ENCODE measurements at regions not wholly inside any gene's neighbourhood (a gene's known extent, or its start where the extent isn't known, plus 50 kb on each side); places are given as distances from the start of the nearest gene placed in this dataset.

DNA sequence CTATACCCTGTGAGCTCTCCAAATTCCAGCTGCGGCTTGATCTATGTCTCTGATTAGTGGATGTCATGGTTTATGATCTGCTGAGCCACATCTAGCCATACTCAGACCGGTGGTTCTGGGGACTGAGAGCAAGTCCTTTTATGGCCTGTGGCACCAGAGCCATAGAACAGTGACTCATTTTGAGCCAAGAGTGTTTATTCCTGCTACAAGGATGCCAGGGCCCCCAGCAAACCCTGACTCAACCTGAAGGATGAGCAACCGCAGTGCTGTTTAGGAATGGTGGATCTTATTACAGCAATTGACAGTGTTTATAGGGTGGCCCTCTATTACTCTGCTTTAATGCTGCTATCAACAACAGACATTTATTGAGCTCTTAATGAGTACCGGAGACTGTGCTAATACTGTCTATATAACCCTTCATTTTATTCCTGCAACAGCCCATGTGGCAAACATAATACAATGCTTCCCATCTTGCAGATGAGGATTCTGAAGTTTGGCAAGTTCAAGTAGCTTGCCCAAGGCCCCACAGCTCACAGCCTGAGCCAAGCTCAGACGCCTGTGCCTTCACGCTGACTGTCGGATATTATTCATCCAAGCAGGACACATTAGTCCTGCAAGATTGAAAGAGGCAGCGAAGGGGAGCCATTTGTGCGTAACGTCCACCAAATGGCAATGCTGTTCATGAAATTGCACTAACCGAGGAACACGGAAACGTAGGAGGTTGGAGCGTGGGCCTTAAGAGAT, 273.6 kb upstream of the PWP1 start:
- Mint-ChIP-seq H3K4me1 (ENCODE audit: unreplicated experiment) (peaks cover 13% of the 10 kb centered on the region), H3K4me3 (no peak overlapping the region), H3K36me3 (peaks cover 3% of the 10 kb centered on the region), H3K27me3 (no peaks in the 10 kb centered on the region), H3K9me3 (no peaks in the 10 kb centered on the region), H3K27ac (no peak overlapping the region)
- TF ChIP-seq, protein P1, sequence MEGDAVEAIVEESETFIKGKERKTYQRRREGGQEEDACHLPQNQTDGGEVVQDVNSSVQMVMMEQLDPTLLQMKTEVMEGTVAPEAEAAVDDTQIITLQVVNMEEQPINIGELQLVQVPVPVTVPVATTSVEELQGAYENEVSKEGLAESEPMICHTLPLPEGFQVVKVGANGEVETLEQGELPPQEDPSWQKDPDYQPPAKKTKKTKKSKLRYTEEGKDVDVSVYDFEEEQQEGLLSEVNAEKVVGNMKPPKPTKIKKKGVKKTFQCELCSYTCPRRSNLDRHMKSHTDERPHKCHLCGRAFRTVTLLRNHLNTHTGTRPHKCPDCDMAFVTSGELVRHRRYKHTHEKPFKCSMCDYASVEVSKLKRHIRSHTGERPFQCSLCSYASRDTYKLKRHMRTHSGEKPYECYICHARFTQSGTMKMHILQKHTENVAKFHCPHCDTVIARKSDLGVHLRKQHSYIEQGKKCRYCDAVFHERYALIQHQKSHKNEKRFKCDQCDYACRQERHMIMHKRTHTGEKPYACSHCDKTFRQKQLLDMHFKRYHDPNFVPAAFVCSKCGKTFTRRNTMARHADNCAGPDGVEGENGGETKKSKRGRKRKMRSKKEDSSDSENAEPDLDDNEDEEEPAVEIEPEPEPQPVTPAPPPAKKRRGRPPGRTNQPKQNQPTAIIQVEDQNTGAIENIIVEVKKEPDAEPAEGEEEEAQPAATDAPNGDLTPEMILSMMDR (conservative IDR thresholded peaks at IDR 0.05) = no peak
- DNase-seq (ENCODE audit: extremely low spot score, unreplicated experiment) = no peak

DNA sequence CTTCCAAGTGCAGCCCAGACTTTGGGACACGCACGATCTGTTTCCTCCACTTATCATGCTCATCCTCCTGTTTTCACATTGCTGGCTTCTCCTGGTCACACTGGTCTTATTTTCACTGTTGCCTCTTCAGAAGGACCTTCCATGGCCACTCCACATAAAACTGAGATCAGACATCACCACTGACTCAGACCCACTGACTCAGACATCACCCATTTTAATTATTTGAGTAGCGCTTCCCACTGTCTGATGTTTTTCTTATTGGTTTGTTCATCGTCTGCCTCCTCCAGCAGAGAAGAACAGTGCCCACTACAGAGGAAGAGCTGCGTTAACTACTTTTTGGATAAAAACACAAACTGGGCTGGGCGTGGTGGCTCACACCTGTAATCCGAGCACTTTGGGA, 270.5 kb upstream of the PWP1 start:
- Mint-ChIP-seq H3K9me3 (peaks cover 5% of the 10 kb centered on the region), H3K4me1 (ENCODE audit: unreplicated experiment) (peaks cover 4% of the 10 kb centered on the region), H3K27me3 (no peaks in the 10 kb centered on the region), H3K4me3 (no peak overlapping the region), H3K27ac (no peak overlapping the region), H3K36me3 (peaks cover 8% of the 10 kb centered on the region)
- TF ChIP-seq, protein P1 (conservative IDR thresholded peaks at IDR 0.05) = no peak
- DNase-seq (ENCODE audit: extremely low spot score, unreplicated experiment) = no peak

DNA sequence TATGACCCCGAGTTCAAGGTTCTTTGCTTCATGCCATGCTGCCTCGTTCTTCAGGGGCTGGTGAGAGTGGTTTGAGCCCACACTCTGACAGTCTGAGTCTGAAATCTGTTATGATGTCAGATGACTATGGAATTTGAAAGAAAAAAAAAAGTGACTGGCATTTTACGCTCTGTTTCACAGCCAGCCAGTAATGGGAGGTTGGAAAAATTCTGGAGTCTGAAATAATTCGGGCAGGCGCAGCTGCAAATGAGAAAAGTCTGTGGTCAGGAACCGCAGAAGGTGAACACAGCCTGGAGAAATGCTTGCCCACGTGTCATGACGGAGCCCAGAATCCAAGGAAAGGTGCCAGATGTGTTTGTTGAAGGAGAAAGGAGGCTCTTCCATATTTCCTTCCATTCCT, 269.8 kb upstream of the PWP1 start:
- Mint-ChIP-seq H3K9me3 (peaks cover 5% of the 10 kb centered on the region), H3K4me1 (ENCODE audit: unreplicated experiment) (no peaks in the 10 kb centered on the region), H3K36me3 (peaks cover 8% of the 10 kb centered on the region), H3K27me3 (no peaks in the 10 kb centered on the region), H3K27ac (no peak overlapping the region), H3K4me3 (no peak overlapping the region)
- TF ChIP-seq, protein P1 (conservative IDR thresholded peaks at IDR 0.05) = no peak
- DNase-seq (ENCODE audit: extremely low spot score, unreplicated experiment) = no peak

DNA sequence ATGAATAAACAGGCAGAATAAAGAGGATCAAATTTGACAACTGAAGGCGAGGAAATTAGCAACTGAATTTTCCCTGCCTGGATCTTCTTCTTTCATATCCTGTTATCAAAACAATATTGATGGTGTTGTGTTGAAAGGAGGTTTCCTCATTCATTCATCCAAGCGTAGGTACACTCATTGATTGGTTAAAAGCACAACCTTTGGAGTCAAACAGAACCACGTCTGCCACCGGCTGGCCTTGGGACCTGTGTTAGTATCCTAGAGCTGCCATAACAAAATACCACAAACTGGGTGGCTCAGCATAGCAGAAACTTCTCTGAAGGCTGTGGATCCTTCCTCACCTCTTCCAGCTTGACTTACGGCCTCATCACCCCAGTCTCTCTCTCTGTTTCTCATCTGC, 268.6 kb upstream of the PWP1 start:
- Mint-ChIP-seq H3K4me1 (ENCODE audit: unreplicated experiment) (no peaks in the 10 kb centered on the region), H3K9me3 (peaks cover 5% of the 10 kb centered on the region), H3K36me3 (peaks cover 4% of the 10 kb centered on the region), H3K27me3 (no peaks in the 10 kb centered on the region), H3K27ac (no peak overlapping the region), H3K4me3 (no peak overlapping the region)
- TF ChIP-seq, protein P1 (conservative IDR thresholded peaks at IDR 0.05) = no peak
- no peak for DNase-seq (ENCODE audit: extremely low spot score, unreplicated experiment)

GRCh38 chr12:107418981-107419380, 266.6 kb upstream of the PWP1 start:
- Mint-ChIP-seq H3K9me3 (peaks cover 5% of the 10 kb centered on the region), H3K36me3 (peaks cover 4% of the 10 kb centered on the region), H3K4me1 (ENCODE audit: unreplicated experiment) (peaks cover 4% of the 10 kb centered on the region), H3K4me3 (no peak overlapping the region), H3K27ac (no peak overlapping the region), H3K27me3 (no peaks in the 10 kb centered on the region)
- no peak for DNase-seq (ENCODE audit: extremely low spot score, unreplicated experiment)
- TF ChIP-seq, protein P1 (conservative IDR thresholded peaks at IDR 0.05) = no peak

All from type B pancreatic cell (in vitro differentiated cells).